HG03103 (cell line): ENCODE measurements at regions not wholly inside any gene's neighbourhood (a gene's known extent, or its start where the extent isn't known, plus 50 kb on each side); places are given as distances from the start of the nearest gene placed in this dataset.
"Not testable (repeated sequence)": the region's sequence is repeated elsewhere in the genome, so short reads cannot be mapped to it uniquely, and the experiment has no call there.

Experiments
- ATAC-seq: cut with Tn5 transposase; IDR thresholded peaks from one replicate; pipeline ENCODE4 v1.9.1; 2021; ENCODE audit warnings: low read depth; ENCODE audit not compliant: unreplicated experiment

GRCh38 chr5:166624573-166624972 is 1666.9 kb upstream of the WWC1 start:
- no peak for ATAC-seq

- no peak for ATAC-seq
Observed at GRCh38 chr5:166625210-166625865, 1666.1 kb upstream of the WWC1 start.

- no peak for ATAC-seq
Observed at GRCh38 chr5:166637295-166637694, 1654.2 kb upstream of the WWC1 start.

- ATAC-seq = no peak
Observed at GRCh38 chr5:166639151-166639550, 1652.3 kb upstream of the WWC1 start.

- not testable (repeated sequence) for ATAC-seq
Observed at GRCh38 chr5:166640136-166640535, 1651.3 kb upstream of the WWC1 start.

GRCh38 chr5:166648736-166649135 is 1642.7 kb upstream of the WWC1 start:
- no peak for ATAC-seq

- no peak for ATAC-seq
Observed at GRCh38 chr5:166649676-166650075, 1641.8 kb upstream of the WWC1 start.

GRCh38 chr5:166651234-166651633 is 1640.2 kb upstream of the WWC1 start:
- ATAC-seq = no peak

- ATAC-seq = no peak
Observed at GRCh38 chr5:166671811-166672210, 1619.6 kb upstream of the WWC1 start.

- no peak for ATAC-seq
Observed at GRCh38 chr5:166672431-166672830, 1619.0 kb upstream of the WWC1 start.

GRCh38 chr5:166677891-166678290 is 1613.6 kb upstream of the WWC1 start:
- no peak for ATAC-seq

- ATAC-seq = no peak
Observed at GRCh38 chr5:166679331-166679730, 1612.1 kb upstream of the WWC1 start.

- ATAC-seq = no peak
Observed at GRCh38 chr5:166695326-166695725, 1596.1 kb upstream of the WWC1 start.

GRCh38 chr5:166708291-166708690 is 1583.2 kb upstream of the WWC1 start:
- ATAC-seq = no peak

- ATAC-seq = no peak
Observed at GRCh38 chr5:166709691-166710090, 1581.8 kb upstream of the WWC1 start.

GRCh38 chr5:166710271-166710670 is 1581.2 kb upstream of the WWC1 start:
- no peak for ATAC-seq

- no peak for ATAC-seq
Observed at GRCh38 chr5:166712447-166713185, 1578.8 kb upstream of the WWC1 start.

- ATAC-seq = no peak
Observed at GRCh38 chr5:166713295-166713694, 1578.2 kb upstream of the WWC1 start.

GRCh38 chr5:166716856-166717492 is 1574.5 kb upstream of the WWC1 start:
- ATAC-seq = no peak

- ATAC-seq = no peak
Observed at GRCh38 chr5:166719991-166720390, 1571.5 kb upstream of the WWC1 start.

GRCh38 chr5:166722939-166723338 is 1568.5 kb upstream of the WWC1 start:
- no peak for ATAC-seq

- ATAC-seq = no peak
Observed at GRCh38 chr5:166724284-166724683, 1567.2 kb upstream of the WWC1 start.
